PC-9 (cell line): ENCODE measurements at regions not wholly inside any gene's neighbourhood (a gene's known extent, or its start where the extent isn't known, plus 50 kb on each side); places are given as distances from the start of the nearest gene placed in this dataset.

Experiments
- BruUV-seq: library from RNA; stranded (reverse); fragments of 400-500 nt; replicated peaks from 2 replicates; lab custom pipeline; 2021; lab: Mats Ljungman, UMichigan
- CTCF ChIA-PET: fragments of 300-600 bp; sonication (Branson Sonifier 250); formaldehyde crosslinking; loops from one replicate; lab custom pipeline; 2022; ENCODE audit warnings: antibody characterized with exemption; lab: Charles Lee
- POLR2A ChIA-PET: fragments of 300-600 bp; sonication (Branson Sonifier 250); formaldehyde crosslinking; loops from one replicate; lab custom pipeline; 2022; ENCODE audit warnings: antibody characterized with exemption; ENCODE audit not compliant: unreplicated experiment; lab: Charles Lee
- DNase-seq, 2 experiments: peaks; one replicate each; pipeline versions ENCODE4 v3.0.0 to v3.0.0-alpha.2; 2015 to 2022; ENCODE audit warnings: mixed read lengths in 1 of 2
- H2AFZ ChIP-seq: fragments of 200-600 bp; sonication (generic); 2 replicates; pipeline ENCODE4 v1.8.1; 2017; ENCODE audit warnings: antibody characterized with exemption
- H3F3A ChIP-seq: fragments of 200-600 bp; sonication (generic); 2 replicates; pipeline ENCODE4 v1.8.1; 2017; ENCODE audit warnings: antibody characterized with exemption, mild to moderate bottlenecking, low read depth; ENCODE audit not compliant: insufficient read depth
- H3K27ac ChIP-seq: fragments of 200-600 bp; sonication (generic); 2 replicates; pipeline ENCODE4 v1.6.1; 2016; ENCODE audit warnings: mixed run types
- H3K27me3 ChIP-seq: fragments of 200-600 bp; sonication (generic); 2 replicates; pipeline ENCODE4 v1.6.1; 2016; ENCODE audit warnings: low read depth, mixed run types; ENCODE audit not compliant: insufficient read depth
- H3K36me3 ChIP-seq: fragments of 200-600 bp; sonication (generic); 2 replicates; pipeline ENCODE4 v1.6.1; 2016; ENCODE audit warnings: low read depth, mixed run types
- H3K4me1 ChIP-seq: fragments of 200-600 bp; sonication (generic); replicated peaks from 2 replicates; pipeline ENCODE4 v1.6.1; 2016; ENCODE audit warnings: mixed run types; ENCODE audit not compliant: insufficient read depth
- H3K4me2 ChIP-seq: fragments of 200-600 bp; sonication (generic); 2 replicates; pipeline ENCODE4 v1.6.1; 2017; ENCODE audit warnings: mixed run types
- H3K4me3 ChIP-seq: fragments of 200-600 bp; sonication (generic); 2 replicates; pipeline ENCODE4 v1.6.1; 2016; ENCODE audit warnings: mixed run types
- H3K79me2 ChIP-seq: fragments of 200-600 bp; sonication (generic); 2 replicates; pipeline ENCODE4 v1.6.1; 2017; ENCODE audit warnings: low read depth, mixed run types
- H3K9me2 ChIP-seq: fragments of 200-600 bp; sonication (generic); 2 replicates; pipeline ENCODE4 v1.8.1; 2017; ENCODE audit warnings: mild to moderate bottlenecking; ENCODE audit not compliant: insufficient read depth
- H3K9me3 ChIP-seq: fragments of 200-600 bp; sonication (generic); 2 replicates; pipeline ENCODE4 v1.8.1; 2016; ENCODE audit warnings: low read depth; ENCODE audit not compliant: insufficient read depth
- H4K20me1 ChIP-seq: fragments of 200-600 bp; sonication (generic); 2 replicates; pipeline ENCODE4 v1.8.1; 2017; ENCODE audit not compliant: insufficient read depth
- EZH2 ChIP-seq: fragments of 200-600 bp; sonication (generic); IDR thresholded peaks from 2 replicates; pipeline ENCODE4 v1.8.0; 2017; ENCODE audit warnings: antibody characterized with exemption, low read depth
- intact Hi-C: fragments of 100-400 bp; cut with micrococcal nuclease; formaldehyde crosslinking; loops from one replicate; pipeline ENCODE4 v1.10.0; 2022; ENCODE audit not compliant: unreplicated experiment
- TF ChIP-seq, protein P1 (sequence below): fragments of 200-600 bp; sonication (generic); conservative IDR thresholded peaks from 2 replicates; pipeline ENCODE4 v1.6.1; 2017; ENCODE audit warnings: mixed run types, antibody characterized with exemption, mild to moderate bottlenecking, moderate library complexity

GRCh38 chr2:66030553-66030952, 404.4 kb upstream of the MEIS1 start:
- TF ChIP-seq EZH2 = no peak
- TF ChIP-seq, protein P1, sequence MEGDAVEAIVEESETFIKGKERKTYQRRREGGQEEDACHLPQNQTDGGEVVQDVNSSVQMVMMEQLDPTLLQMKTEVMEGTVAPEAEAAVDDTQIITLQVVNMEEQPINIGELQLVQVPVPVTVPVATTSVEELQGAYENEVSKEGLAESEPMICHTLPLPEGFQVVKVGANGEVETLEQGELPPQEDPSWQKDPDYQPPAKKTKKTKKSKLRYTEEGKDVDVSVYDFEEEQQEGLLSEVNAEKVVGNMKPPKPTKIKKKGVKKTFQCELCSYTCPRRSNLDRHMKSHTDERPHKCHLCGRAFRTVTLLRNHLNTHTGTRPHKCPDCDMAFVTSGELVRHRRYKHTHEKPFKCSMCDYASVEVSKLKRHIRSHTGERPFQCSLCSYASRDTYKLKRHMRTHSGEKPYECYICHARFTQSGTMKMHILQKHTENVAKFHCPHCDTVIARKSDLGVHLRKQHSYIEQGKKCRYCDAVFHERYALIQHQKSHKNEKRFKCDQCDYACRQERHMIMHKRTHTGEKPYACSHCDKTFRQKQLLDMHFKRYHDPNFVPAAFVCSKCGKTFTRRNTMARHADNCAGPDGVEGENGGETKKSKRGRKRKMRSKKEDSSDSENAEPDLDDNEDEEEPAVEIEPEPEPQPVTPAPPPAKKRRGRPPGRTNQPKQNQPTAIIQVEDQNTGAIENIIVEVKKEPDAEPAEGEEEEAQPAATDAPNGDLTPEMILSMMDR = peak; percentile 29; the same call in 1 of the 2 replicates
- BruUV-seq = no TSS peak
- Histone ChIP-seq H3K9me3 (no peaks in the 10 kb centered on the region), H3F3A (no peaks in the 10 kb centered on the region), H3K4me1 (no peaks in the 10 kb centered on the region), H3K4me3 (no peak overlapping the region), H3K9me2 (no peaks in the 10 kb centered on the region), H2AFZ (no peak overlapping the region), H4K20me1 (no peaks in the 10 kb centered on the region), H3K36me3 (no peaks in the 10 kb centered on the region), H3K27me3 (no peaks in the 10 kb centered on the region), H3K79me2 (no peaks in the 10 kb centered on the region), H3K27ac (no peak overlapping the region), H3K4me2 (no peak overlapping the region)
- intact Hi-C loops = no loop called here
- CTCF ChIA-PET = no interaction called here
- POLR2A ChIA-PET = no interaction called here
- no peak for DNase-seq

DNA sequence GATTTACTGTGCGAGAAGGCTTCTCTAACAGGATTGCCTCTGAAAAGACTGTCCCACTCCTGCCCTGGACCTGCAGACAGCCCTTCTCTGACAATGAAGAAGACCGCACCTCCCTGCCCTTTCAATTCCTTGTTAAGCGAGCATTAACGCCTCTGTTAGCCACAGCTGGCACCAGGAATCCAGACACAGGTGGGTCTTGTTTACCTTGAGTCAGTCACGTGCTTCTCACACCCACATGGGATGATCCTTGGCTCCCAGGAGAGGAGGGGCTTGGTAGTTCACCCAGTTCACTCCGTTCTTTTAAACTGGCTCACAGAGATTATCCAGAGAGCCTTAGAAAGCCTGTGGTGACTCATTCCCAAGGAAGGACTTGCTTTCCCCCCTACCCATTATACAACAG, 410.5 kb upstream of the MEIS1 start:
- Histone ChIP-seq H3K4me2 (no peak overlapping the region), H3K9me3 (no peaks in the 10 kb centered on the region), H3K9me2 (no peaks in the 10 kb centered on the region), H2AFZ (no peak overlapping the region), H3K4me3 (no peak overlapping the region), H3K27ac (no peak overlapping the region), H3K36me3 (no peaks in the 10 kb centered on the region), H3K27me3 (no peaks in the 10 kb centered on the region), H3F3A (no peaks in the 10 kb centered on the region), H4K20me1 (no peaks in the 10 kb centered on the region), H3K79me2 (no peaks in the 10 kb centered on the region), H3K4me1 (no peaks in the 10 kb centered on the region)
- intact Hi-C loops = no loop called here
- no peak for DNase-seq
- CTCF ChIA-PET = no interaction called here
- TF ChIP-seq EZH2 = no peak
- TF ChIP-seq, protein P1 = no peak
- POLR2A ChIA-PET = no interaction called here
- BruUV-seq = no TSS peak

- POLR2A ChIA-PET = no interaction called here
- no peaks in the 10 kb centered on the region for H3K27me3 ChIP-seq
- no peak overlapping the region for H3K27ac ChIP-seq
- H3K9me3 ChIP-seq = no peaks in the 10 kb centered on the region
- no peaks in the 10 kb centered on the region for H3K4me1 ChIP-seq
- no peaks in the 10 kb centered on the region for H3K9me2 ChIP-seq
- CTCF ChIA-PET = no interaction called here
- TF ChIP-seq EZH2 = no peak
- TF ChIP-seq, protein P1 = no peak
- no peaks in the 10 kb centered on the region for H3K79me2 ChIP-seq
- H3F3A ChIP-seq = no peaks in the 10 kb centered on the region
- intact Hi-C loops = no loop called here
- no peak overlapping the region for H3K4me3 ChIP-seq
- BruUV-seq = no TSS peak
- H3K36me3 ChIP-seq = no peaks in the 10 kb centered on the region
- no peak for DNase-seq
- no peaks in the 10 kb centered on the region for H4K20me1 ChIP-seq
- no peak overlapping the region for H3K4me2 ChIP-seq
- no peak overlapping the region for H2AFZ ChIP-seq
Measured at GRCh38 chr2:66021296-66021695, 413.6 kb upstream of the MEIS1 start.
